HG03354 (cell line): ENCODE measurements at regions not wholly inside any gene's neighbourhood (a gene's known extent, or its start where the extent isn't known, plus 50 kb on each side); places are given as distances from the start of the nearest gene placed in this dataset.

Source experiments
- ATAC-seq: cut with Tn5 transposase; IDR thresholded peaks from one replicate; pipeline ENCODE4 v1.9.1; 2021; ENCODE audit warnings: mild to moderate bottlenecking; ENCODE audit not compliant: unreplicated experiment, poor library complexity, severe bottlenecking

DNA sequence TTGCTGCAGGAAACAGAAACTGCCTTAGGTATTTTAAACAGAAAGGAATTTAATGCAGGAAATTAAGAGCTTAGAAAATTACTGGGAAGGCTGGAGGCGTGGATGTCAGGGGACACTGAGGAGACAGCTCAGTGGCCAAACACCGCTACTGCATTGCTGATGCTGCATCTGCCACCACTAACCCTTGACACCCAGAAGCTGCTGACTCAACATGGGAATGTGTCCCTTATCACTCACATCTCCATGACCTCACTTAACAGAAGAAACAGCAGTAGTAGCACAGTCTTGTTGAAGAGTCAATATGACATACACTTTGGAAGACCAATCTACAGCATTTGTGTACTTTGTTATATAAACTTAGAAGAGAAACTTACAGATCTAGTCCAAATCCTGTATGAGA, 906.1 kb downstream of the SLC4A3 start:
- peak; percentile 88 for ATAC-seq

DNA sequence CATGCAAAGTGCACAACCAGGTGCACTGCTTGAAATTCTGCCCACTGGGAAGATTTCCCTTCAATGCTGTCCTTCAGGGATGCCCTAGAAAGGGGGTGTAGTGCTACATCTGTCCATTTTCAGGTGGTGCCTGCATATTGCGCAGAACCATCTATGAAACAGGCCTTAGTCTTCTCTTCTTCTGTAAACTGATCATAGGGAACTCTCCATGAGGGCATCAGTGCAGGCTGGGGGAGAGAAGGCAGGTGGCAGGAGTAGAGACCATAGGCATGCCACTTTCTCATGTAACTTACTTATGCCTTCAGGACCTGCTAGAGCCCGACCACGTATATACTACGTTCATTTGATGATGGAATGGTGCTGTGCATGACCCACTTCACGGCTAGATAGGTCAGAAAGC, 912.1 kb downstream of the SLC4A3 start:
- no peak for ATAC-seq

DNA sequence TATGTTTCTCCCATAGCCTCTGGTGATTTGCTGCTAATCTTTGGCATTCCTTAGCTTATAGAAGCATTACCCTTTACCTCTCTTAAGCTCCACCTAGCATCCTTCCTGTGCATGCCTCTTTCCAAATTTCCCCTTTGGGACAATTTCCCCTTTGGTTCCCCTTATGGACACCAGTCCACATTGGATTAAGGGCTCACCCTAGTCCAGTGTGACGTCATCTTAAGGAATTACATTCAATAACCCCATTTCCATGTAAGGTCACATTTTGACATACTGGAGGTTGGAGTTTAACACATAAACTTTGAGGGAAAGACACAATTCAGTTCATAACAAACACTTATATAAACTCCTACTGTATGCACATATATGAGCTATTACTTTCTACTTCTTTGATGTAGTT, 916.6 kb downstream of the SLC4A3 start:
- ATAC-seq = no peak

DNA sequence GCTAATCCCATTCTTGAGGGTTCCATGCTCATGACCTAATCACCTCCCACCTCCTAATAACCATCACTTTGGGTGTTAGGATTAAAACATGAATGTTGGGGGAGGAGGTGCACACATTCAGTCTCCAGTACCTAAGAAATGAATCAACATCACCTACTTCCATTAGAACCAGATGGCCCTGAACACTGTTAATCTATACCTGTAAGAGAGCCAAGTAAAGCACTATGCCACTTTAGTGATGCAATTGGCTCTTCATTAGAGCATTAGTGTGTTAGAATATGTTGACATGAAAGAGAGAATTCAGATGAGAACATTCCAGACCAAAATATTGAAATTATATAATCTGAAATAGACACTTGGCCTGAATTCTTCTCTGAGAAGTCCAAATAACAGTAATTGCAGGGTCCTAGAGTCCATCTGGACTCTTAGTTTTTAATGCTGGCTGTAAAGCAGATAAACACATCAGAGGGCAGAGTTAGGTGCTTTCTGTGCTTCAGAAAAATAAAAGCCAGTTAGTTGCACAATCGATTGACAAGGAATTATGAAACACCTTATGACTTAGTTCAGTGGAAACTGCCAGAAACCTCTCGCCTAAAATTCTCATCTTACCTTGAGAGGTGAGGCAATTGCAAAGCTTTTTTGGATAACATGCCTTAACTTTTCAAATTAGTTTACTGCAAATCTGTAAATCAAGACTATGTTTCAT, 923.7 kb downstream of the SLC4A3 start:
- no peak for ATAC-seq

DNA sequence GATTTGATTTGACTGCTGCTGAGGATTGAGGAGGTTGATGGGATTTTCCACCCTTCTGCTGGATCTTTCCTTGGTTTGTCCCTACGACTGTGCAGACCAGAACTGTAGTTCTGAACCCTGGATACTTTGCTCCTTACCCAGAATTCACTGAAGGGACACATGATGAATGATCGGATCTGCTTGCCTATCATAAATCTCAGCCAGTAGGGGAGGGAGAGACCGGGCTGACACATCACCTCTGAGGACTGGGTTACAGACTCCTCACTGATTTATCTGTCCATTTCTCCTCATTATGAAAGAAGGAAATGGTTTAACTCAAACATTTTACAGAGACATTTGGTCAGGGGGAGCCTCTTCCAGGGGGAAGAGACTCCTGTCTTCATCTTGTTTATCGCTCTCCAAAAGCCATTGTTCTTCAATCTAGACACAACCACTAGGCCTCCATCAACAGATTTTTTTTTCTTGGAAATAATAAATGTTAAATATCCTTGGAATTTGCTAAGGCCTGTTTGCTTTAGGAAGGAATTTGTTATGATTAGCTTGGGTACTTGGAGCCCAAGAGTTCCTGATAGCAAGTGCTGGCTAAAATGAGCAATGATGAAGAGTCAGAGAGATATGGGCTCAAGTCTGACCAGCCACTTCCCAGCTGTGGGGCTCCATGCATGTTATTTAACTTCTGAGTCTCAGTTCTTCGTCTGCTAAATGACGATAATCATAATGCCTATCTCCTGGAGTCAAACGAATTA, 925.5 kb downstream of the SLC4A3 start:
- no peak for ATAC-seq

DNA sequence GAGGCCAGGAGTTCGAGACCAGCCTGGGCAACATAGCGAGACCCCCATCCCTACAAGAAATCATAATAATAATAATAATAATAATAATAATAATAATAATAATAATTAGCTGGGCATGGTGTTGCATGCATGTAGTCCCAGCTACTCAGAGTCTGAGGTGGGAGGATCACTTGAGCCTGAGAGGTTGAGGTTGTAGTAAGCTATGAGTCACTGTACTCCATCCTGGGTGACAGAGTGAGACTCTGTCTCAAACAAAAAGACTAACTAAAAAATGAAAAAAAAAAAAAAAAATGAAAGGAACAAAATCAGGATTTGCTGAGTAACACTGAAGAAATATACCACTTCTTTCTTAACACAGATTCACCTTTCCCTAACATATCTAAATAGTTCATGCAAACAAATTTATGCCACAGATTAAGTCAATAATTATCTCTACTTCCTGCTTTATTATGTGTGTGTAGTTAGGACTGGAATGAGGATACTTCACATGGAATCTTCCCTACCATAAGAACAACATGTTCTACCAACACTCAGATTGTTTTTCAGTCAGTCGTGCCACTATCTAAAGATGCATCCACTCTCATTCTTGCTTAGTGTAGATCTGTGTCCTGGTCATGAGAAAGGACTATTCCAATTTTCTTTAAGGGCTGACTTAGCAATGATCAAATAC, 928.7 kb downstream of the SLC4A3 start:
- ATAC-seq = no peak

DNA sequence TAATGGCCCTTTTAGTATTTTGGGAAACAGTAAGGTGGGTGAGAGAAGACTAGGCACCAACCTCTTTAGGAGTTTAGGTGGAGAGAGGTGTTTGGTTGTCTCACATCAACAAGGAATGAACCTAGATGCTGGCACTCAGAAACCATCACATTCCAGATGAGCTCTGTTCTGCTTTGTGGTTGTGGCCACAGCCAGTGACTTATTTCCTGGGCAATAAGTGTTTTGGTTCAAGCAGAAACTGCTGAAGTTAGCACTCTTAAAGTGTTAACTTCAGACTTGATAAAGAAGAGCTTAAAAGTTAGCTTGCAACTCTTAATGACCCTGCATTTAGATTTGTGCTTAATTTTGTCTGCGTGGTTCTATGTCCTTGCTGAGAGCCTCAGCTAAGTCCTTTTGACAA, 929.2 kb downstream of the SLC4A3 start:
- ATAC-seq = no peak

DNA sequence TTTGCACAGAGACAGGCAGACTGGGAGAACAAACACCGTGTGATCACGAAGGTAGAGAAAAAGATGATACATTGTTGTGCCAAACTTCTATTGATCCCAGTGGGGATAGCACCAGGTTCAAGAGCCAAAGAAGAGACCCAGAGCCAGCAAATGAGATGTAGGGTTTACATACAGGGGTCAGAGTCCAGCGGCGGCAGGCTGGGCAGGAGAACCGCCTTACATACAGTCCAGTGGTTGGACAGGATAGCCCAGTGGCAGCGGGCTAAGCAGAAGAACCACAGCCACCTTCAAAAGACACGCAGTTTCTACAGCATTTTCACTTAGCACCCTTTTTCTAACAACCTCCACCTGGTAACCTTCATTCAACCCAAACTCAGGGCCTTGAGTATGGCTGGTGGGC, 932.8 kb downstream of the SLC4A3 start:
- no peak for ATAC-seq

DNA sequence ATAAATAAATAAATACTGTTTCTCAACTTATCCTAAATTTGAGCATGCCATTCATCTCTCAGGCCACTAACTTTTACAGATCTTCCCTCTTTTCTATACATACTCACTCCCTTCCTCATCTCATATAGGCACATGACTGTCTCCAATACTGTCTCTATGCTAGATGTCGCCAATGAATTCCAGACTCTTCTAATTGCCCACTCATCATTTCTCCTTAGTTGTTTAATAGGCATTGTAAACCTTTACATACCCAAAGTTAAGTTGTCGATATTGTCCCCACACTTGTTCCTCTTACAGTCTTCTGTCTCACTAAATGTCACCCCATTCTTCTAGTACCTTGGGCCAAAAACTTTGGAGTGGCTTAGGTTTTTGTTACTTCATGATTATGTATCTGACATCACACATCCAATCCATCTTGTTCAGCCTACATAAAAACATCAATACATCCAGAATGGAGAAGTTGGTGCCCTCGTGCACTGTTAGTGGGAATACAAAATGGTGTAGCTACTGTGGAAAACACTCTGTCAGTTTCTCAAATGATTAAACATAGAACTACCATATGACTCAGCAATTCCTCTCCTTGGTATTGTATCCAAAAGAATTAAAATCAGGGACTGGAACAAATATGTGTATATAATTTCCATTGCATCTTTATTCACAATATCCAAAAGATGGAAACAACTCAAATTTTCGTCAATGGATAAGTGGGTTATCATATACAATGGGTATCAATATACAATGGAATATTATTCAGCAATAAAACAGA, 935.1 kb downstream of the SLC4A3 start:
- no peak for ATAC-seq

DNA sequence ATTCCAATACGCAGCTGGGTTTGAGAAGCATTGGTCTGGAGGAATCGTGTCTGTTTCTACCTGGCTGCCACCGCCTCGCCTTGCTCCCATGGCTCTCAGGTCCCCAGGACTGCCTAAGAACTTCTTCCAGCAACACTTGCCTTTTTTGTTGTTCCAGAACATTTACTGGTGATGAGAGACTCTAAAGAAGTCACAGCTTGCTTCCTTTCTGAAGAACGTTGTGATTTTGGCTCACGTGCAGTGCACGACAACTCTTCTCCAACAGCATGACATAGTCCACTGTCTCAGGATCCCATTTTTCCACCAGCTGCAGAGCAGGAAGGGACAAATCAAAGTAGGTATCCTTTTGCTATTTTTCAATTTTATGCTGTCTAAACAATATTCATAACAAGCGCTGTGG, 940.9 kb downstream of the SLC4A3 start:
- ATAC-seq = no peak

DNA sequence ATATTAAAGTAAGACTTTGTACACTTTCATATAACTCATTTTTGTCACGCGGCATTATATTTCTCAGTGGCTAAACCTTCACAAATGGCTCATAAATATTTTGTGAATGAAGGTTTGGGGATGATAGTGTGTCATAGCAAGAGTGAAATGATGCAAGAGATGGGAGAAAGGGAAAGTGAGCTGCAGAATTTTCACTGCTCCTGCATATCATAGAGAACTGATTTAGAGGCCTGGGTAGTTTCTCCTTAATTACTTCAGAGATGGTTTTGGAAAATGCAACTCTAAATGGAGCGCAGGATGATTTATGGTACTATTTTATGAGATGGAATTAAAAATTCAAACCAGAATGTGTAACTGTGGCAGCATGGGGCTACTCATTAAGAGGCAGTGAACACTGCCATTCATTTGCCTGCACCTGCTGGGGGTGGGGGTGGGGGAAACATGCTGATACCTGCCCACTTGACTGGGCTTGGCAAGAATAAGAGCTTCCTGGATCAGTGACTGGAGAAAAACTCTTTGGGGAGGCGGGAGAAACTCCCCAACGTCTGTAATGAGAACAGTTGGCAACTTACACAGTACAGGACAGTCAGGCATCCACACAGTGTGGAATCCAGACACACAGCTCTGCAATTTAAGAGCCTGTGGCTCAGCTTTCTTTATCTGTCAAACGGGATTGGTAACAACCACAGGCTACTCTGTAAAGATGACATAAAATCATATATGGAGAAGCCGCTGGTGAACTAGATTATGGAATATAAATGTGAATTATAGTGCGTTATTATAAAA, 941.9 kb downstream of the SLC4A3 start:
- ATAC-seq = no peak

DNA sequence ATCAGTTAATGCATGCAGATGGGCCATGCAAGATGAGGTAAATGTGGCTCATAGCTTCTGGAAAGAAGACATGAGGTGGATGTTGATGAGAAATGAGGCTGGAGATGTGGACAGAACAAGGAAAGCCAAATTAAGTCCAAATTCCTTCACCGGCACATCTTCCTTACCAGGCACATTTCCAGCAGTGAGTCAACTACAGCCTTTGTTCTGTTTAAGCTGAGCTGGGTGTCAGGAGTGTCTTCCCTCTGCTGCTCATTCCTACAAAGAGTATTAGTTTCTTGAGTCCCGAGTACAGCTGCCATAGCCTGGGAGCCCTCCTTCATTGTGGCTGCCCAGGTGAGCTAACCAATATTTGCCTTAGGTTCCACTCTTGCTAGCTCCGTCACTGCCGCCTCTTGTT, 945.0 kb downstream of the SLC4A3 start:
- no peak for ATAC-seq

DNA sequence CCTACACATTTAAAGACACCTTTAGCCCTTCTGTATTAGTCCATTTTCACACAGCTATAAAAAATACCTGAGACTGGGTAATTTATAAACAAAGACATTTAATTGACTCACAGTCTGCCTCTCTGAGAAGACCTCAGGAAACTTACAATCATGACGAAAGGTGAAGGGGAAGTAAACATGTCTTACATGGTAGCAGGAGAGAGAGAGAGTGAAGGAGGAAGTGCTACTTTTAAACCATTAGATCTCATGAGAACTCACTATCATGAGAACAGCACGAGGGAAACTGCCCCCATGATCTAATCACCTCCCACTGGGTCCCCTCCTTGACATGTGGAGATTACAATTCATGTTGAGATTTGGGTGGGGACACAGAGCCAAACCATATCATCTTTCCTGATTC, 946.6 kb downstream of the SLC4A3 start:
- no peak for ATAC-seq

DNA sequence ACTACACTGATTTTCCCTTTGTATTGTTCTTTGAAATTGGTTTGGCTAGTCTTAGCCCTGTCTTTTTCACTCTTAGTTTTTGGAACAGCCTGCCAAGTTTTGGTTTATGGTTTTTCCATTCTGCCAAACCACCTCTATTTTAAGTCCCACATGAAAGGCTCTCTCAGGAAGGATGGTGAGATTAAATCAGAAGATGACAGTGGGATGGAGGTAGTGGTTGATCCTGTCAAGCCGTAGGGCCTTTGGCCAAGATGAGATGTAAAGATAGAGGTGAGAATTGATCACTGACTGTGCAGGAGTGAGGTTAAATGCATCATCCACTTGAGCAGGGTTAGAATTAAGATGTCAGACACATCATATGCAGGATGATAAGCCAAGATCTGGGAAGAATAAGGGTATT, 948.5 kb downstream of the SLC4A3 start:
- ATAC-seq = no peak

DNA sequence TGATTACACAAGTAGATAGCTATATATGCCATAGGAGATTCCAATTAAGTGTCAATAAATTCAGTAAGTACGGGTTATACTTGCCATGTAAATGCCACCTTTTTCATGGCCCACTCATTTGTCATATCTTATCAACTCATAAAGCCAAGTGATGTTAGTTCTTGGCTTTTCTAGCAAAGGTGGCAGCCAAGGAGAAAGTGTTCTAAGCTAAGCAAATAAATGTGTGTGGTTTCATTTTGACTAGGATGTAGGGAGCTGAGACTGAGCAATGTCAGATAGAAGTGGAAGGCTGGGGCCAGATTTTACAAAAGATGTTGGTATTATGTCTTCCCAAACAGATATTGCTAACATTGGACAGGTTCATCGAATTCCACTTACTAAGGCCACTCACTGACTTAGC, 952.0 kb downstream of the SLC4A3 start:
- no peak for ATAC-seq

DNA sequence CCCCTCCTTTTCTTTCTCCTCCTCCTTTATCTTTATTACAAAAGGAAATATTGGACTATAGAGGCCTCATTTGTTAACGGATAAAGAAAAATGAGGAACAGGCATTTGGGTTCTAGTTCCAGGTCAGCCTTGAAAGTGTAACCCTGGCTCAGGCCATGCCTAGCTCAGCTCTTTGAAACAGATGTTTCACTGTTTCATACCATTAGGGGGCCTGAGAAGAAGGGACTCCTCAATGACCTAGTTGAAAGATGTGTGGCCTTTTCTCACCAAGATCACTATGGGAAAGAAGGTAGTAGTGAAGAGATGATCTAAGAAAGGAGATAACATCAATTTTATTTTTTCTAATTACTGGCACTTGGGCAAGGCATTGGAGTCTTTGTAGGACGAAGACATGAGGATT, 952.7 kb downstream of the SLC4A3 start:
- no peak for ATAC-seq

DNA sequence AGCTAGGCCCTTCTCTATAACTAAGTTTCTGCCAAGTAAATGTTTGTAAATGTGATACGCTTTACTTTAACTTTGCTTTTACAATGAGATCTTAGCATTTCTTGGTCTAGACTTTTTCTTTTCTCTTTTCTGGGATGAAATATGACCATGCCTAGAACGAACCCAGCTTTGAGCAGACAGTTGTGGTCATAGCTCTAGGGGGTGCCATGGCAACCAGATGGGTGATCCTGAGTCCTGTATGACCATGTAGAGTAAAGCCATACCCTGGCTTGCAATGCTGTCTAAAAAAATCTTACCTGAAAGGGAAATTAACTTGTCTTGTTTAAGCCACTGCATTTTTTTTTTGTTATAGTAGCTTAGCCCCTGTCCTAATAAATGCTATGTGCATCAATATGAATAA, 956.3 kb downstream of the SLC4A3 start:
- ATAC-seq = no peak

DNA sequence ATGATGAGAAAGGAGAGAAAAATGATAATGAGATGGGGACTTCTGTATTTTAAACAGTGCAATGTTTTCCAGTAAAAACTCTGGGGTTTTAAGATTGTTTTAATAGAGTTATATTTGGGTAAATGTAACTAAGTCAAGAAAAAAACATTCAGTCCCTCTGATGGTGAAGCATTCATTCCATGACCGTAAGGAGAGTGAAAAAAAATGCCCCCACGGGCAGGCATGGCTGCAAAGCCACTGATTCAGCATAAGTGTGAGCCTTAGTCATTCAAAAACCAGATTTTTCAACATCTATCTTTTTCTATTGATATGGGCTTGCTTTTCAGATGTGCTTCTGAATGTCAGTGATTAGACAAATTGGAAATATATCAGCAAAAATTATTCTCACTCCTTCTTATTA, 957.8 kb downstream of the SLC4A3 start:
- ATAC-seq = no peak

DNA sequence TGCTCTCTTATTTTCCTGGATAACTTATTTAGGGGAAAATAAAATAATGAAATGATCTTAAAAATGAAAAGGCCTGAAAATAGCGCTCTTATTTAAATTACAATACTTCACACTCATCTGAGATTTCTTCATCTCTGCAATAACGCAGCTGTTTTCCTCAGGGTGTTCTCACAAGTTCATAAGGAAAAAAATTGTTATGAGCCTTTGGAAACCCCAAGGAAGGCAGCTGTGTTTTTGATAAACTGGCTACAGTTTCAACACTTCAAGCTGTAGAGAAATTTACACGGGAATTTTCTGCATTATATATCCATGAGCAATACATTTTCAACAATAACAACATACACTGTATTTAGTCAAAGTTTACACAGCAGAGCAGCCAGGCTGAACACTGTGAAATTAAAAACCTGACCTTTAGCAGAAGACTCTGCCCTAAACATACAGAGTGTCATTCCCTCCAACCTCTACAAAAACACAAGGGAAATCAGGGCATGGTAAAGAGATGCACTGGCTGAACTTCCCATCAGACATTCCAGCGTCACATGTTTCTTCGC, 959.6 kb downstream of the SLC4A3 start:
- ATAC-seq = no peak
